ENCODE measurements at regions not wholly inside any gene's neighbourhood (a gene's known extent, or its start where the extent isn't known, plus 50 kb on each side); places are given as distances from the start of the nearest gene placed in this dataset.
"Not testable (repeated sequence)": the region's sequence is repeated elsewhere in the genome, so short reads cannot be mapped to it uniquely, and the experiment has no call there.

GRCh38 chr6:22164236-22164635 is 132.6 kb downstream of the PRL start:
- Histone ChIP-seq H3K4me3 (ENCODE audit: insufficient read depth, low read depth, low read length) (no peak overlapping the region), H3K36me3 (replicated peaks; ENCODE audit: control insufficient read depth, insufficient read depth, low read length) (no peaks in the 10 kb centered on the region), H3K27me3 (ENCODE audit: control insufficient read depth, insufficient read depth, low read length) (no peaks in the 10 kb centered on the region)
- no peak for DNase-seq

- H3K27me3 ChIP-seq (ENCODE audit: control insufficient read depth, insufficient read depth, low read length); H3K4me3 ChIP-seq (ENCODE audit: insufficient read depth, low read depth, low read length); DNase-seq; H3K36me3 ChIP-seq (replicated peaks; ENCODE audit: control insufficient read depth, insufficient read depth, low read length): not testable (repeated sequence)
Measured at GRCh38 chr6:22171006-22171405, 125.8 kb downstream of the PRL start.

GRCh38 chr6:22171885-22172284 is 125.0 kb downstream of the PRL start:
- not testable (repeated sequence) for H3K4me3 ChIP-seq (ENCODE audit: insufficient read depth, low read depth, low read length); DNase-seq; H3K36me3 ChIP-seq (replicated peaks; ENCODE audit: control insufficient read depth, insufficient read depth, low read length); H3K27me3 ChIP-seq (ENCODE audit: control insufficient read depth, insufficient read depth, low read length)

GRCh38 chr6:22173311-22173710 is 123.5 kb downstream of the PRL start:
- DNase-seq: no peak
- no peaks in the 10 kb centered on the region; the same call in none of the 2 replicates for H3K36me3 ChIP-seq (replicated peaks; ENCODE audit: control insufficient read depth, insufficient read depth, low read length)
- H3K4me3 ChIP-seq (ENCODE audit: insufficient read depth, low read depth, low read length): no peak overlapping the region
- H3K27me3 ChIP-seq (ENCODE audit: control insufficient read depth, insufficient read depth, low read length): no peaks in the 10 kb centered on the region

- not testable (repeated sequence) for H3K36me3 ChIP-seq (replicated peaks; ENCODE audit: control insufficient read depth, insufficient read depth, low read length); DNase-seq; H3K4me3 ChIP-seq (ENCODE audit: insufficient read depth, low read depth, low read length); H3K27me3 ChIP-seq (ENCODE audit: control insufficient read depth, insufficient read depth, low read length)
Measured at GRCh38 chr6:22180250-22180649, 116.6 kb downstream of the PRL start.

- H3K4me3 ChIP-seq (ENCODE audit: insufficient read depth, low read depth, low read length): no peak overlapping the region
- no peaks in the 10 kb centered on the region for H3K27me3 ChIP-seq (ENCODE audit: control insufficient read depth, insufficient read depth, low read length)
- no peak for DNase-seq
- no peaks in the 10 kb centered on the region for H3K36me3 ChIP-seq (replicated peaks; ENCODE audit: control insufficient read depth, insufficient read depth, low read length)
Measured at GRCh38 chr6:22184371-22184770, 112.5 kb downstream of the PRL start.

- no peak for DNase-seq
- H3K27me3 ChIP-seq (ENCODE audit: control insufficient read depth, insufficient read depth, low read length): no peaks in the 10 kb centered on the region
- H3K4me3 ChIP-seq (ENCODE audit: insufficient read depth, low read depth, low read length): no peak overlapping the region
- no peaks in the 10 kb centered on the region for H3K36me3 ChIP-seq (replicated peaks; ENCODE audit: control insufficient read depth, insufficient read depth, low read length)
Measured at GRCh38 chr6:22189946-22190345, 106.9 kb downstream of the PRL start.

GRCh38 chr6:22194188-22194921 is 102.5 kb downstream of the PRL start:
- Histone ChIP-seq H3K4me3 (ENCODE audit: insufficient read depth, low read depth, low read length) (no peak overlapping the region), H3K36me3 (replicated peaks; ENCODE audit: control insufficient read depth, insufficient read depth, low read length) (no peaks in the 10 kb centered on the region), H3K27me3 (ENCODE audit: control insufficient read depth, insufficient read depth, low read length) (no peaks in the 10 kb centered on the region)
- no peak for DNase-seq

GRCh38 chr6:22199771-22200170 is 97.1 kb downstream of the PRL start:
- no peaks in the 10 kb centered on the region for H3K36me3 ChIP-seq (replicated peaks; ENCODE audit: control insufficient read depth, insufficient read depth, low read length)
- DNase-seq: no peak
- H3K4me3 ChIP-seq (ENCODE audit: insufficient read depth, low read depth, low read length): no peak overlapping the region
- H3K27me3 ChIP-seq (ENCODE audit: control insufficient read depth, insufficient read depth, low read length): no peaks in the 10 kb centered on the region

- H3K36me3 ChIP-seq (replicated peaks; ENCODE audit: control insufficient read depth, insufficient read depth, low read length): no peaks in the 10 kb centered on the region
- H3K4me3 ChIP-seq (ENCODE audit: insufficient read depth, low read depth, low read length): no peak overlapping the region
- no peak for DNase-seq
- H3K27me3 ChIP-seq (ENCODE audit: control insufficient read depth, insufficient read depth, low read length): no peaks in the 10 kb centered on the region
Measured at GRCh38 chr6:22204153-22204552, 92.7 kb downstream of the PRL start.

GRCh38 chr6:22205266-22205665 is 91.6 kb downstream of the PRL start:
- no peaks in the 10 kb centered on the region for H3K36me3 ChIP-seq (replicated peaks; ENCODE audit: control insufficient read depth, insufficient read depth, low read length)
- H3K4me3 ChIP-seq (ENCODE audit: insufficient read depth, low read depth, low read length): no peak overlapping the region
- DNase-seq: no peak
- no peaks in the 10 kb centered on the region for H3K27me3 ChIP-seq (ENCODE audit: control insufficient read depth, insufficient read depth, low read length)

GRCh38 chr6:22206106-22206505 is 90.7 kb downstream of the PRL start:
- DNase-seq: no peak
- Histone ChIP-seq H3K27me3 (ENCODE audit: control insufficient read depth, insufficient read depth, low read length) (no peaks in the 10 kb centered on the region), H3K36me3 (replicated peaks; ENCODE audit: control insufficient read depth, insufficient read depth, low read length) (no peaks in the 10 kb centered on the region), H3K4me3 (ENCODE audit: insufficient read depth, low read depth, low read length) (no peak overlapping the region)

GRCh38 chr6:22208026-22208425 is 88.8 kb downstream of the PRL start:
- no peaks in the 10 kb centered on the region for H3K27me3 ChIP-seq (ENCODE audit: control insufficient read depth, insufficient read depth, low read length)
- DNase-seq: no peak
- H3K4me3 ChIP-seq (ENCODE audit: insufficient read depth, low read depth, low read length): no peak overlapping the region

GRCh38 chr6:22214314-22214713 is 82.5 kb downstream of the PRL start:
- DNase-seq: no peak

More at GRCh38 chr6:22208026-22208425, 88.8 kb downstream of the PRL start:
- no peaks in the 10 kb centered on the region for H3K36me3 ChIP-seq (replicated peaks; ENCODE audit: control insufficient read depth, insufficient read depth, low read length)

GRCh38 chr6:22215474-22215873 is 81.4 kb downstream of the PRL start:
- DNase-seq; H3K4me3 ChIP-seq (ENCODE audit: insufficient read depth, low read depth, low read length): not testable (repeated sequence)

More at GRCh38 chr6:22214314-22214713, 82.5 kb downstream of the PRL start:
- Histone ChIP-seq H3K36me3 (replicated peaks; ENCODE audit: control insufficient read depth, insufficient read depth, low read length) (no peaks in the 10 kb centered on the region), H3K4me3 (ENCODE audit: insufficient read depth, low read depth, low read length) (no peak overlapping the region), H3K27me3 (ENCODE audit: control insufficient read depth, insufficient read depth, low read length) (no peaks in the 10 kb centered on the region)

GRCh38 chr6:22218410-22218809 is 78.4 kb downstream of the PRL start:
- Histone ChIP-seq H3K36me3 (replicated peaks; ENCODE audit: control insufficient read depth, insufficient read depth, low read length) (no peaks in the 10 kb centered on the region), H3K27me3 (ENCODE audit: control insufficient read depth, insufficient read depth, low read length) (no peaks in the 10 kb centered on the region), H3K4me3 (ENCODE audit: insufficient read depth, low read depth, low read length) (no peak overlapping the region)
- no peak for DNase-seq

More at GRCh38 chr6:22215474-22215873, 81.4 kb downstream of the PRL start:
- not testable (repeated sequence) for H3K27me3 ChIP-seq (ENCODE audit: control insufficient read depth, insufficient read depth, low read length); H3K36me3 ChIP-seq (replicated peaks; ENCODE audit: control insufficient read depth, insufficient read depth, low read length)
